ENCODE measurements at regions not wholly inside any gene's neighbourhood (a gene's known extent, or its start where the extent isn't known, plus 50 kb on each side); places are given as distances from the start of the nearest gene placed in this dataset.

GRCh38 chr11:80109652-80110051 lies 668.8 kb upstream of the TENM4 start:
- no peak for DNase-seq (ENCODE audit: low read depth)
- H3K4me3 ChIP-seq (replicated peaks; ENCODE audit: low read depth, low read length), result no peak overlapping the region
- no peak for TF ChIP-seq CTCF (IDR thresholded peaks at IDR 0.05; ENCODE audit: low read length, missing control alignments)

- H3K4me3 ChIP-seq (replicated peaks; ENCODE audit: low read depth, low read length), result no peak overlapping the region
- no peak for DNase-seq (ENCODE audit: low read depth)
- TF ChIP-seq CTCF (IDR thresholded peaks at IDR 0.05; ENCODE audit: low read length, missing control alignments), result no peak
Measured at GRCh38 chr11:80109031-80109430, 668.2 kb upstream of the TENM4 start.

GRCh38 chr11:80107415-80107814 lies 666.6 kb upstream of the TENM4 start:
- no peak for TF ChIP-seq CTCF (IDR thresholded peaks at IDR 0.05; ENCODE audit: low read length, missing control alignments)
- H3K4me3 ChIP-seq (replicated peaks; ENCODE audit: low read depth, low read length), result no peak overlapping the region
- no peak for DNase-seq (ENCODE audit: low read depth)

- no peak for DNase-seq (ENCODE audit: low read depth)
- no peak for TF ChIP-seq CTCF (IDR thresholded peaks at IDR 0.05; ENCODE audit: low read length, missing control alignments)
- H3K4me3 ChIP-seq (replicated peaks; ENCODE audit: low read depth, low read length), result no peak overlapping the region
Measured at GRCh38 chr11:80104191-80104590, 663.4 kb upstream of the TENM4 start.

- no peak overlapping the region for H3K4me3 ChIP-seq (replicated peaks; ENCODE audit: low read depth, low read length)
- peak; percentile 60 for DNase-seq (ENCODE audit: low read depth)
- no peak for TF ChIP-seq CTCF (IDR thresholded peaks at IDR 0.05; ENCODE audit: low read length, missing control alignments)
Measured at GRCh38 chr11:80103142-80103859, 662.5 kb upstream of the TENM4 start.

GRCh38 chr11:80097146-80097545 lies 656.3 kb upstream of the TENM4 start:
- TF ChIP-seq CTCF (IDR thresholded peaks at IDR 0.05; ENCODE audit: low read length, missing control alignments), result no peak
- H3K4me3 ChIP-seq (replicated peaks; ENCODE audit: low read depth, low read length), result no peak overlapping the region
- no peak for DNase-seq (ENCODE audit: low read depth)

- DNase-seq (ENCODE audit: low read depth), result peak; percentile 41
Measured at GRCh38 chr11:80096736-80097135, 655.9 kb upstream of the TENM4 start.

More at GRCh38 chr11:80096736-80097135, 655.9 kb upstream of the TENM4 start:
- TF ChIP-seq CTCF (IDR thresholded peaks at IDR 0.05; ENCODE audit: low read length, missing control alignments), result no peak
- H3K4me3 ChIP-seq (replicated peaks; ENCODE audit: low read depth, low read length), result no peak overlapping the region
